GM18861 (cell line): ENCODE measurements at regions not wholly inside any gene's neighbourhood (a gene's known extent, or its start where the extent isn't known, plus 50 kb on each side); places are given as distances from the start of the nearest gene placed in this dataset.

Experiments
- ATAC-seq: cut with Tn5 transposase; IDR thresholded peaks from one replicate; pipeline ENCODE4 v1.9.1; 2021; ENCODE audit not compliant: unreplicated experiment

GRCh38 chr1:82625537-82625936, 824.8 kb downstream of the ADGRL2 start:
- ATAC-seq = no peak

- no peak for ATAC-seq
Measured at GRCh38 chr1:82621076-82621475, 820.3 kb downstream of the ADGRL2 start.

GRCh38 chr1:82614090-82614489, 813.4 kb downstream of the ADGRL2 start:
- no peak for ATAC-seq

GRCh38 chr1:82612986-82613385, 812.3 kb downstream of the ADGRL2 start:
- ATAC-seq = no peak

- no peak for ATAC-seq
Measured at GRCh38 chr1:82606546-82606945, 805.8 kb downstream of the ADGRL2 start.

- ATAC-seq = no peak
Measured at GRCh38 chr1:82604524-82604923, 803.8 kb downstream of the ADGRL2 start.

- ATAC-seq = no peak
Measured at GRCh38 chr1:82600314-82600713, 799.6 kb downstream of the ADGRL2 start.

- ATAC-seq = no peak
Measured at GRCh38 chr1:82598812-82599211, 798.1 kb downstream of the ADGRL2 start.

GRCh38 chr1:82598337-82598736, 797.6 kb downstream of the ADGRL2 start:
- ATAC-seq = no peak

GRCh38 chr1:82597649-82598048, 796.9 kb downstream of the ADGRL2 start:
- no peak for ATAC-seq

- ATAC-seq = no peak
Measured at GRCh38 chr1:82597141-82597540, 796.4 kb downstream of the ADGRL2 start.

GRCh38 chr1:82593561-82593960, 792.8 kb downstream of the ADGRL2 start:
- ATAC-seq = no peak

- no peak for ATAC-seq
Measured at GRCh38 chr1:82589588-82589987, 788.9 kb downstream of the ADGRL2 start.

GRCh38 chr1:82587371-82587770, 786.6 kb downstream of the ADGRL2 start:
- ATAC-seq = no peak

GRCh38 chr1:82586473-82586872, 785.7 kb downstream of the ADGRL2 start:
- ATAC-seq = no peak

- no peak for ATAC-seq
Measured at GRCh38 chr1:82582347-82582746, 781.6 kb downstream of the ADGRL2 start.

- ATAC-seq = no peak
Measured at GRCh38 chr1:82578086-82578726, 777.5 kb downstream of the ADGRL2 start.

GRCh38 chr1:82567348-82567747, 766.6 kb downstream of the ADGRL2 start:
- ATAC-seq = no peak

- ATAC-seq = no peak
Measured at GRCh38 chr1:82565546-82565945, 764.8 kb downstream of the ADGRL2 start.

GRCh38 chr1:82565146-82565545, 764.4 kb downstream of the ADGRL2 start:
- no peak for ATAC-seq

- no peak for ATAC-seq
Measured at GRCh38 chr1:82564333-82564732, 763.6 kb downstream of the ADGRL2 start.

GRCh38 chr1:82562448-82562847, 761.7 kb downstream of the ADGRL2 start:
- ATAC-seq = no peak

GRCh38 chr1:82560566-82560965, 759.8 kb downstream of the ADGRL2 start:
- no peak for ATAC-seq
